H9 (cell line): ENCODE measurements at regions not wholly inside any gene's neighbourhood (a gene's known extent, or its start where the extent isn't known, plus 50 kb on each side); places are given as distances from the start of the nearest gene placed in this dataset.

Experiments
- DNase-seq: peaks from one replicate; pipeline ENCODE4 v3.0.0-alpha.2; 2017
- H2AFZ ChIP-seq: one replicate; pipeline ENCODE4 v1.6.1; 2013; ENCODE audit warnings: mild to moderate bottlenecking, low read length, control low read depth, moderate library complexity
- H2AK5ac ChIP-seq: 2 replicates; pipeline ENCODE4 v1.6.1; 2013; ENCODE audit warnings: low read length, control low read depth, mixed read lengths; ENCODE audit not compliant: insufficient read length
- H2BK120ac ChIP-seq: one replicate; pipeline ENCODE4 v1.6.1; 2013; ENCODE audit warnings: low read depth, mild to moderate bottlenecking, low read length, control low read depth, inconsistent platforms; ENCODE audit not compliant: poor library complexity, severe bottlenecking
- H2BK12ac ChIP-seq: 2 replicates; pipeline ENCODE4 v1.6.1; 2013; ENCODE audit warnings: low read length, control low read depth, mixed read lengths, low read depth; ENCODE audit not compliant: insufficient read length
- H2BK15ac ChIP-seq: 2 replicates; pipeline ENCODE4 v1.6.1; 2013; ENCODE audit warnings: low read depth, low read length, control low read depth
- H2BK20ac ChIP-seq: one replicate; pipeline ENCODE4 v1.6.1; 2013; ENCODE audit warnings: low read depth, mild to moderate bottlenecking, low read length, control low read depth, inconsistent platforms; ENCODE audit not compliant: poor library complexity, severe bottlenecking
- H2BK5ac ChIP-seq: 2 replicates; pipeline ENCODE4 v1.6.1; 2013; ENCODE audit warnings: low read length, control low read depth, mixed read lengths; ENCODE audit not compliant: insufficient read length
- H3K14ac ChIP-seq: 2 replicates; pipeline ENCODE4 v1.6.1; 2013; ENCODE audit warnings: low read length, control low read depth; ENCODE audit not compliant: insufficient read depth
- H3K18ac ChIP-seq: 2 replicates; pipeline ENCODE4 v1.6.1; 2013; ENCODE audit warnings: low read depth, mild to moderate bottlenecking, mixed read lengths, low read length, control low read depth; ENCODE audit not compliant: insufficient read length
- H3K23ac ChIP-seq: 2 replicates; pipeline ENCODE4 v1.6.1; 2013; ENCODE audit warnings: low read length, control low read depth, mixed read lengths, low read depth; ENCODE audit not compliant: insufficient read length
- H3K23me2 ChIP-seq: 2 replicates; pipeline ENCODE4 v1.6.1; 2013; ENCODE audit warnings: low read depth, mild to moderate bottlenecking, mixed read lengths, low read length, control low read depth; ENCODE audit not compliant: insufficient read length, poor library complexity, severe bottlenecking
- H3K27ac ChIP-seq: 2 replicates; pipeline ENCODE4 v1.5.1; 2013; ENCODE audit warnings: low read length, control low read depth, mixed read lengths, low read depth; ENCODE audit not compliant: insufficient read length
- H3K27me3 ChIP-seq: 2 replicates; pipeline ENCODE4 v1.6.1; 2013; ENCODE audit warnings: low read length, control low read depth, inconsistent platforms; ENCODE audit not compliant: insufficient read depth
- H3K4ac ChIP-seq: 2 replicates; pipeline ENCODE4 v1.6.1; 2013; ENCODE audit warnings: low read depth, mild to moderate bottlenecking, control low read depth, inconsistent platforms, low read length, moderate library complexity
- H3K4me1 ChIP-seq: 2 replicates; pipeline ENCODE4 v1.6.1; 2013; ENCODE audit warnings: low read length, control low read depth, inconsistent platforms; ENCODE audit not compliant: insufficient read depth
- H3K4me2 ChIP-seq: 2 replicates; pipeline ENCODE4 v1.6.1; 2013; ENCODE audit warnings: low read length, control low read depth, mixed read lengths; ENCODE audit not compliant: insufficient read length, insufficient read depth
- H3K56ac ChIP-seq: 2 replicates; pipeline ENCODE4 v1.6.1; 2013; ENCODE audit warnings: low read depth, mild to moderate bottlenecking, mixed read lengths, low read length, control low read depth; ENCODE audit not compliant: insufficient read length
- H3K79me1 ChIP-seq: 2 replicates; pipeline ENCODE4 v1.6.1; 2013; ENCODE audit warnings: low read depth, mild to moderate bottlenecking, moderate library complexity, low read length, control low read depth, inconsistent platforms; ENCODE audit not compliant: insufficient read depth, poor library complexity, severe bottlenecking
- H3K79me2 ChIP-seq: 2 replicates; pipeline ENCODE4 v1.6.1; 2013; ENCODE audit warnings: low read length, control low read depth, inconsistent platforms; ENCODE audit not compliant: insufficient read depth
- H3K9ac ChIP-seq: 2 replicates; pipeline ENCODE4 v1.6.1; 2013; ENCODE audit warnings: low read length, control low read depth, mixed read lengths; ENCODE audit not compliant: insufficient read length; ENCODE audit errors: extremely low read depth
- H3K9me3 ChIP-seq: one replicate; pipeline ENCODE4 v1.6.1; 2013; ENCODE audit warnings: low read depth, low read length, inconsistent platforms; ENCODE audit not compliant: control insufficient read depth
- H3T11ph ChIP-seq: one replicate; pipeline ENCODE4 v1.6.1; 2013; ENCODE audit warnings: mild to moderate bottlenecking, low read length, control low read depth, inconsistent platforms
- H4K20me1 ChIP-seq: one replicate; pipeline ENCODE4 v1.6.1; 2013; ENCODE audit not compliant: control insufficient read depth, insufficient read length, insufficient read depth
- H4K5ac ChIP-seq: 2 replicates; pipeline ENCODE4 v1.6.1; 2013; ENCODE audit warnings: low read depth, mild to moderate bottlenecking, mixed read lengths, low read length, control low read depth; ENCODE audit not compliant: insufficient read length
- H4K8ac ChIP-seq: replicated peaks from 2 replicates; pipeline ENCODE4 v1.6.1; 2013; ENCODE audit warnings: low read length, control low read depth, mixed read lengths, low read depth; ENCODE audit not compliant: insufficient read length
- H4K91ac ChIP-seq: 2 replicates; pipeline ENCODE4 v1.6.1; 2013; ENCODE audit warnings: low read depth, mild to moderate bottlenecking, moderate library complexity, mixed read lengths, low read length, control low read depth; ENCODE audit not compliant: insufficient read length
- H3K27ac Mint-ChIP-seq, 3 experiments: 2 replicates in 2 of 3; 3 replicates in 1 of 3; pipeline ENCODE4 v1.8.0; 2020 to 2021; ENCODE audit warnings: mixed read lengths in 3 of 3, mild to moderate bottlenecking in 1 of 3, moderate library complexity in 1 of 3
- H3K27me3 Mint-ChIP-seq: 2 replicates; pipeline ENCODE4 v1.8.0; 2021; ENCODE audit warnings: low read depth, mild to moderate bottlenecking, moderate library complexity, mixed read lengths
- H3K36me3 Mint-ChIP-seq, 3 experiments: 2 replicates in 2 of 3; 3 replicates in 1 of 3; pipeline ENCODE4 v1.8.0; 2020 to 2021; ENCODE audit warnings: low read depth in 3 of 3, mixed read lengths in 3 of 3; ENCODE audit not compliant: insufficient read depth in 1 of 3
- H3K4me1 Mint-ChIP-seq, 2 experiments: 2 replicates each; pipeline ENCODE4 v1.8.0; 2020; ENCODE audit warnings: mixed read lengths in 2 of 2
- H3K4me3 Mint-ChIP-seq, 2 experiments: 2 replicates in 1 of 2; 3 replicates in 1 of 2; pipeline ENCODE4 v1.8.0; 2020 to 2021; ENCODE audit warnings: mild to moderate bottlenecking in 2 of 2, mixed read lengths in 2 of 2, moderate library complexity in 1 of 2
- H3K9me3 Mint-ChIP-seq, 2 experiments: 2 replicates in 1 of 2; 3 replicates in 1 of 2; pipeline ENCODE4 v1.8.0; 2020; ENCODE audit warnings: mild to moderate bottlenecking in 2 of 2, mixed read lengths in 2 of 2, moderate library complexity in 1 of 2
- CTCF ChIP-seq: fragments of 200-600 bp; sonication (generic); conservative IDR thresholded peaks from 3 replicates; pipeline ENCODE4 v1.8.0; 2021; ENCODE audit warnings: antibody characterized with exemption, mild to moderate bottlenecking
- WGBS: extraction: QIAGEN DNeasy Blood & Tissue Kit; methylation state at CpG from one replicate; pipeline ENCODE4 v1.1.7; 2013; ENCODE audit warnings: missing lambda C conversion rate, low lambda C conversion rate, mixed read lengths; ENCODE audit not compliant: insufficient read length; ENCODE audit errors: extremely low coverage; 5-methylcytosine and 5-hydroxymethylcytosine counted together

- H3K79me2 ChIP-seq = no peaks in the 10 kb centered on the region
- H3K27me3 ChIP-seq = no peaks in the 10 kb centered on the region
- no peak overlapping the region for H4K91ac ChIP-seq
- H3K9me3 Mint-ChIP-seq = no peaks in the 10 kb centered on the region; a peak in 1 of 5 replicates
- H2BK20ac ChIP-seq = no peak overlapping the region
- H2AK5ac ChIP-seq = no peak overlapping the region
- no peak overlapping the region for H2BK120ac ChIP-seq
- no peak overlapping the region for H3K4ac ChIP-seq
- H3K14ac ChIP-seq = no peak overlapping the region
- no peak overlapping the region for H3K56ac ChIP-seq
- H3K4me1 ChIP-seq = no peaks in the 10 kb centered on the region
- no peak overlapping the region for H3K9ac ChIP-seq
- no peak for DNase-seq
- no peak overlapping the region for H4K8ac ChIP-seq
- H3T11ph ChIP-seq = no peak overlapping the region
- no peaks in the 10 kb centered on the region for H3K23me2 ChIP-seq
- WGBS = no CpG with 5 or more reads among the region's 4 CpGs
- no peaks in the 10 kb centered on the region for H3K27me3 Mint-ChIP-seq
- H2BK5ac ChIP-seq = no peak overlapping the region
- no peak for TF ChIP-seq CTCF
- H3K27ac Mint-ChIP-seq = no peak overlapping the region
- H3K23ac ChIP-seq = no peak overlapping the region
- no peak overlapping the region for H4K5ac ChIP-seq
- no peak overlapping the region for H2AFZ ChIP-seq
- no peaks in the 10 kb centered on the region for H3K79me1 ChIP-seq
- H3K4me2 ChIP-seq = no peak overlapping the region
- no peaks in the 10 kb centered on the region for H3K9me3 ChIP-seq
- no peak overlapping the region for H3K27ac ChIP-seq
- no peak overlapping the region for H3K18ac ChIP-seq
- H2BK15ac ChIP-seq = no peak overlapping the region
- H3K4me1 Mint-ChIP-seq = 0 out of 4 replicates have a peak, but pooled peaks cover 0 to 4% of the 10 kb centered on the region in 2 experiments
- no peaks in the 10 kb centered on the region for H3K36me3 Mint-ChIP-seq
- no peak overlapping the region for H2BK12ac ChIP-seq
- no peak overlapping the region for H3K4me3 Mint-ChIP-seq
- H4K20me1 ChIP-seq = no peaks in the 10 kb centered on the region
Observed at GRCh38 chr3:135751991-135752390, 213.5 kb upstream of the PPP2R3A start.
